RWPE2 (cell line): ENCODE measurements at regions not wholly inside any gene's neighbourhood (a gene's known extent, or its start where the extent isn't known, plus 50 kb on each side); places are given as distances from the start of the nearest gene placed in this dataset.
A peak's percentile ranks its signal among the peaks of the same experiment; 100 is the strongest.

Experiments used
- ATAC-seq: fragments of 200-7000 bp; cut with Tn5 transposase; 3 replicates; pipeline ENCODE4 v1.9.1; 2021; ENCODE audit warnings: low read depth
- DNase-seq: peaks from one replicate; pipeline ENCODE4 v3.0.0-alpha.2; 2020; ENCODE audit warnings: low spot score
- H3K27ac ChIP-seq: fragments of 450-650 bp; 2 replicates; pipeline ENCODE4 v1.5.1; 2017; ENCODE audit warnings: mild to moderate bottlenecking; ENCODE audit not compliant: poor library complexity, severe bottlenecking
- H3K27me3 ChIP-seq: fragments of 250-450 bp; sonication (Bioruptor Pico); 2 replicates; pipeline ENCODE4 v1.5.1; 2021; ENCODE audit warnings: mild to moderate bottlenecking, moderate library complexity; ENCODE audit not compliant: insufficient read depth, poor library complexity, severe bottlenecking
- H3K36me3 ChIP-seq: fragments of 250-450 bp; sonication (Bioruptor Pico); 2 replicates; pipeline ENCODE4 v1.5.1; 2020; ENCODE audit warnings: low read depth, mild to moderate bottlenecking, moderate library complexity
- H3K4me1 ChIP-seq: fragments of 250-450 bp; sonication (Bioruptor Pico); 2 replicates; pipeline ENCODE4 v1.5.1; 2021; ENCODE audit warnings: mild to moderate bottlenecking, moderate library complexity; ENCODE audit not compliant: insufficient read depth, poor library complexity, severe bottlenecking
- H3K4me3 ChIP-seq: fragments of 250-450 bp; sonication (Bioruptor Pico); 2 replicates; pipeline ENCODE4 v1.5.1; 2021; ENCODE audit warnings: mild to moderate bottlenecking, moderate library complexity; ENCODE audit not compliant: severe bottlenecking
- H3K9me3 ChIP-seq: fragments of 250-450 bp; sonication (Bioruptor Pico); 2 replicates; pipeline ENCODE4 v1.5.1; 2021; ENCODE audit warnings: mild to moderate bottlenecking, moderate library complexity; ENCODE audit not compliant: severe bottlenecking
- CTCF ChIP-seq: fragments of 450-650 bp; IDR thresholded peaks from one replicate; pipeline ENCODE4 v1.5.1; 2017; ENCODE audit warnings: mild to moderate bottlenecking, moderate library complexity; ENCODE audit not compliant: poor library complexity, severe bottlenecking

GRCh38 chr2:180360283-180360618 is 353.2 kb upstream of the CWC22 start:
- no peaks in the 10 kb centered on the region for H3K9me3 ChIP-seq
- H3K36me3 ChIP-seq = no peaks in the 10 kb centered on the region
- H3K4me3 ChIP-seq = no peak overlapping the region
- no peaks in the 10 kb centered on the region for H3K27me3 ChIP-seq
- H3K27ac ChIP-seq = no peak overlapping the region
- no peak for TF ChIP-seq CTCF
- H3K4me1 ChIP-seq = no peaks in the 10 kb centered on the region
- ATAC-seq = no peak
- no peak for DNase-seq

- Histone ChIP-seq H3K4me1 (no peaks in the 10 kb centered on the region), H3K36me3 (no peaks in the 10 kb centered on the region), H3K9me3 (no peaks in the 10 kb centered on the region), H3K27me3 (no peaks in the 10 kb centered on the region), H3K27ac (no peak overlapping the region), H3K4me3 (no peak overlapping the region)
- ATAC-seq (peak; percentile 64), DNase-seq (no peak)
- TF ChIP-seq CTCF = no peak
Measured at GRCh38 chr2:180359522-180360282, 352.6 kb upstream of the CWC22 start.

GRCh38 chr2:180358458-180358857 is 351.4 kb upstream of the CWC22 start:
- DNase-seq (no peak), ATAC-seq (no peak)
- H3K4me3 ChIP-seq = no peak overlapping the region
- no peaks in the 10 kb centered on the region for H3K36me3 ChIP-seq
- no peak overlapping the region for H3K27ac ChIP-seq
- no peaks in the 10 kb centered on the region for H3K27me3 ChIP-seq
- TF ChIP-seq CTCF = no peak
- H3K9me3 ChIP-seq = no peaks in the 10 kb centered on the region
- H3K4me1 ChIP-seq = no peaks in the 10 kb centered on the region

GRCh38 chr2:180356676-180357075 is 349.6 kb upstream of the CWC22 start:
- Histone ChIP-seq H3K27me3 (no peaks in the 10 kb centered on the region), H3K36me3 (no peaks in the 10 kb centered on the region), H3K4me1 (no peaks in the 10 kb centered on the region), H3K27ac (no peak overlapping the region), H3K4me3 (no peak overlapping the region), H3K9me3 (no peaks in the 10 kb centered on the region)
- DNase-seq (no peak), ATAC-seq (no peak)
- TF ChIP-seq CTCF = no peak

GRCh38 chr2:180352620-180353019 is 345.5 kb upstream of the CWC22 start:
- DNase-seq (no peak), ATAC-seq (no peak)
- no peaks in the 10 kb centered on the region for H3K27me3 ChIP-seq
- no peak overlapping the region for H3K4me3 ChIP-seq
- H3K27ac ChIP-seq = no peak overlapping the region
- no peaks in the 10 kb centered on the region for H3K36me3 ChIP-seq
- no peaks in the 10 kb centered on the region for H3K9me3 ChIP-seq
- no peaks in the 10 kb centered on the region for H3K4me1 ChIP-seq
- no peak for TF ChIP-seq CTCF
